Medulla oblongata (tissue), 1 donor: ENCODE measurements at regions not wholly inside any gene's neighbourhood (a gene's known extent, or its start where the extent isn't known, plus 50 kb on each side); places are given as distances from the start of the nearest gene placed in this dataset.

Experiments used
- DNase-seq: peaks from one replicate; pipeline ENCODE4 v3.0.0-alpha.2; 2015; ENCODE audit errors: extremely low spot score

DNA sequence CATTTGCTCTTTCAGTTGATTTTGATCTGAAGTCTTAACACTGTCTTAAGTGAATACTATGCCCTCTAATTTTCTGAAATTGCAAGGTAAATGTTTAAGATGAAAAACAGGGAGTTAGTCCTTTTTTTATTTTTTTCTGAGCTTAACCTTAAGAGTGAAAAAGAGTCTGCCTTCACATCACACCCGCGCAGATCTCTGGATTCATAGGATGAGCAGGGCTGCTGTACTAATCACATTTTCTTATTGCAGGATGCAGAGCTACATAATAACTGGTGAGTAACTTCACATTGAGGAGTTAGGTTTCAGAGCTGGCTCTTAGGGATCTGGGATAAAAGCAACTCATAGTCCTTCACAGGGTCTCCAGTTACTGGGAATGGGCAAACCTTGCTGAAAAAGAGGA lies 188.7 kb upstream of the ATP1B1 start:
- peak; percentile 16 for DNase-seq

DNA sequence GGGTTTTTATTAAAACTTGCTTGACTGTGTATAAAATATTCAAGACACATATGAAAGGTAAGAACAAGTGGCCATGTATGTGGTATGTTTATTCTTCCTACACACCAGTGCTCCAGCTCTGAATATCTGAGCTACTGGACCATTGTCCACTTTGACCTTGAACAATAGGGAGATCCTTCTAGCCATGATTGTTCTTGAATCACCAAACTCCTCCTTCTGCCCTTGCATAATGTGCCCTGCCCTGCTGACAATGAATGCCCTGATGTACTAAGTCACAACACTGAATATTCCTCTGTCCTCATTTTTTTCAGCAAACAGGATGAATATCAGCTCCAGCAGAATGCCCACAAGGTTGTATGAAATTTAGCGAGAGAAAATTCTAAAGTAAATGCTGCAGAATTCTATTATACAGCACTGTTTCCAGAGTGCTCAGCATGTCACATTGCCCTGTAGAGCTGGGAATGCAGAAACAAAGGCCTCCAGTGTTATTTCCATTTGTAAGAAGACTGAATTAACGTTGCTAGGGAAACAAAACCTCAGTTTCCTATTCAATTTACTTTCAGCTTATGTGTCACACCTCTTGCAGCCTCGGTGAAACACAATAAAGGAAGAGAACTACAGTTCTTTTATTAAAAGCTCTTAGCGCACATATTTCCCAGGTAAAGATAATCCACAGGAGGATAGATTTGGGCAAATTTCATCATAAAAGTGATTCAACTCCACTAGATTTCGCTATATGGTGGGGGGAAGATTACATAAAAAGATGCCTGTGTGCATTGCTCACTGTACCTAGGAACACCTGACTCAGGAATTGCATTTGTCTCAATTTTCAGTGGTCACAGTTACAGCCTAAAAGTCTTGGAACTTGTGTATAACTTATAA lies 187.4 kb upstream of the ATP1B1 start:
- peak; percentile 71 for DNase-seq

DNA sequence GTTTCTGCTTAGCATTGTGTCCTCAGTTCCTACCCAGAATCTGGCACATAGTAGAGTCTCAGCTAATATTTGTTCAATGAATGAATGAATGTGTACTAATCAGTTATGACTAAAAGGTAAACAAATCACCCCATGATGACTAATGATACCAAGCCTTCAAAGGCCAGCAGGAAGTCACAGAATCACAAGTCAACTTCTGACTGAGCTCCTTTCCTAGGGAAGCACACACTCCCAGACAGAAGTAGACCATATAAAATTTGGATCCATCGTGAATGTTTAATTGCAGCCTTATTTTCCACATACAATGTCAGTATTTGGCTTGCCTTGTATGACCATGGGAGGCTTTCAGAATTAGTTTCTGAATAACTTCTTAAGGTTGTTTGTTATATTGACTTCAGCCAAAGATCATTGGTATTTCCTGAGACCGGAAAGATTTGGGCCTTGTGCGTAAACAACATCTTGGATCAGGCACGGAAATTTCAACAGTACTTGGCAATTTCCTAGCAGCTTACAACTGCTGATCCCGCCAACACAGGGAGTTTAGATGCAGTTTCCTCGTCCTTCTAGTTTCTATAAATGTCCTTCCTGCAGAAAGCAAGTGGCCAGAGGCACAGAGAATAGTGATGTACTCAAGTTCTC lies 185.9 kb upstream of the ATP1B1 start:
- peak; percentile 50 for DNase-seq

DNA sequence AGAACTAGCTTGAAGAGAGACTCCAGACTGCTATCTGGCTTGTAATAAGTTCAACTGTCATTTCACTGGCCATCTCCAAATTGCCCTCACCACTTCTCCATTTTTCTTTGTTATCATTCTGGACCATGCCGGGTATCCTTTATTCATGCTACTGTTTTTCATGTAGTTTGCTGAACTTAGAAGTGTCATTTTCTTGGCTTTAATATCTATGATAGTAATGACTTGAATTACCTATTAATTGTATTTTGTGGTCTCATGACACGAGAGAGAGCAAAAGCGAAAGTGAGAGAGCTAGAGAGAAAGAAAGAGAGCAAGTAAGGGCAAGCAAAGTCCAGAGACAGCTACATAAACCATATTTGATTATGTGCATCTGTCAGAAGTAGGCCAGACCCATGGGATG lies 184.9 kb upstream of the ATP1B1 start:
- DNase-seq, result no peak

DNA sequence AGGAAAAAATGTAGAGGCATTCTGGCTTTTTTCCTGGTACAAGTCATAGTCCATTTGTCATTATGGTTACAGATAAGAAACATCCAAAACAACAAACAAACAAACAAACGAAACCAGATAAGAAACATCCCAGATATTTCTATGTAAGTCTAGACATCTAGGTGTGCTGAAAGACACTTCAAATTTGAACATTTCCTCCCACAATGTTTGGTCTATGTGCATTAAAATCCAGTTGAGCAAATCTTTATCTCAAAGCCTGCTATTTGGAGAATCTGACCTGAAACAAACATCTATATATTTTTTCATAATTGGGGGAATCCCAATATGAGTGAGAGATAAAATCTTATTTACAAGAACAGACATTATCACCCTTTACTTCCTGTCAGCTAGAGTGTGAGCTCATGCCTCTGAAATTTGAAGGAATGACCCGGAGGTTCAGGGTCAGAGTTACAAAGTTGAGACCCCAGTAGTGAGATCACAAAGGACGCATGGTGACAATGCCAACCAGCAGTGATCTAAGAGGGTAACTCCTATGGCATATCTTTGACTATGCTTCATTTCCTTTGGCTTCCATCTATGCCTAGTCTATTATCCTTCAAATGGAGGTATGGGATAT lies 182.9 kb upstream of the ATP1B1 start:
- DNase-seq, result no peak

DNA sequence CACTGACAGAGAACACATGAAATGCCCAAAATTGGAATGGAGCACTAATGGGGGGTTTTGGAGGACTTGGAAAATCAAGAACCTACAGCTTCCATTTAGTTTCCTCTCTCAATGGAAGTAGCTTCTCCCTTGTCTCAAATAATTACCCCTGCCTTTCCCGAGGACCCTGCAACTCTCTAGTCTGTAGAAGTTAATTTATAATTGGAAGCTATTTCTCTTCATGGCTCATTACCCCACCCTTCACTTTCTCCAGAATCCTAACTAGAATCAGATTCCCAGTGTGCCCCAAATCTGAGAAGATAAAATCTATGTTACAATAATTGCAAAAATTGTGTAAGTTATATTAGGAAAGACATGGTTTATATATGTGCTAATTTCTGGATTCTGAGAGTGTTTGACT lies 181.5 kb upstream of the ATP1B1 start:
- DNase-seq, result no peak

DNA sequence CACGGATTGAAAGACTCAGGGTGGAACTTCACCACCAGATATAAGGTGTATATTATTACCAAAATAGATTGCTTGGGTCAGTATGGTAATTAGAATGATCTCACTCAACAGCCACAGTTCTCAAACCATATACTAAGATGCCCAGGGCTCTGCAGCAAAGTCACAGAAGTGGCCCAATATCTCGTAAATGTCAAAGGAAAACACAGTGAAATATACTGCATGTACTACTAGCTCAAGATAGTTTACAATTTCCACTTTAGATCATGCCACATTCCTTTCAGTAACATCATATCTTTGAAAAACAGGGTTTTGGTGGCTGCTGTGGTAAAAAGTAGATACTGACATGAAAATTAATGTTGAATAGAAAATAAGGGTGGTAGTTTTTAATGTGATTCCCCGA lies 180.3 kb upstream of the ATP1B1 start:
- DNase-seq, result no peak

DNA sequence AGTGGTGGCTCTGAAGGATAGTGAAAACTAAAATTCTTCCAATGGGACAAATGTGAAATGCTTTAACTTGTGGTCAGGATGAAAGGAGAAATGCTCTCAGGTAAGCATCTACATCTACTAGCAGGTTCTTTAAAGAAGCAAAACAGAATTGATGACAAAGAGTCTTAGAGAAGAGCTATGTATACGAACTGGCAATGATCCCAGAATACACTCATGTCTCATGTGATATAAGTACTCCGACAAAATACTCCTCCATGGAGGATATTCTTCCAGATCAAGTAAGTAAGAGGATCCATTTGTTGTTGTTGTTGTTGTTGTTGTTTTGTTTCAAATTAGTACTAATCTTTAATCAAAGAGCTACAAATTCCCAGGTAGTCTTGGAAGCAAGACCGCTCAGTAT lies 174.0 kb upstream of the ATP1B1 start:
- no peak for DNase-seq

DNA sequence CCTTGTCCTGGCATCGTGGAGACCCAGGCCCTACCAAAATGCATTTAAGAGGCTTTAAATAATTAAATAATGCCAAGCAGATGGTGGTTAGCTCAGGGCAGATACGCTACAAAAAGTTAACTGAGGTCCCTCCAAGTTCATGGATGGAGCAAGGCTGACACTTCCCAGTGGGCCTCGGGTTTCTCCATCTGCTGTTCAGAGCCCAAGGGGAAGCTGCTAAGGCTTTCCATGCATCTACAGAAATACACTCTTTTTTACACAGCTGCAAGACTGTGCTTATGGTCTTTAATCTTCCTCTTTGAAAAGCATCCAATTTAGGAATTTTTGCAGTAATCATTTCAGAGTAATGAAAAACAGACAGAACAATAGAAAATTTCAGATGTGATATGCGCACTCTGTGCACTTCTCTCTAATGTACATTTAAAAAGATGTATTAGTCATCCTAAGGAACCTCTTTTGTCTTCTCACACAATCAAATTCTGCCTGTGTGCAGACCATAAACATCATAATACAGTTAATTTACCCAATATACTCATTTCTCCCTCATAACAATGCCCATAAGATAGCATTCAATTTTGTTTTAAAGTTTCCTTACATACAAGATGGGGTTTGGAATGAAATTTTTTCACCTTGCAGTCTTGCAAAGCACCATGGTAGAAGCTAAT lies 173.2 kb upstream of the ATP1B1 start:
- no peak for DNase-seq

DNA sequence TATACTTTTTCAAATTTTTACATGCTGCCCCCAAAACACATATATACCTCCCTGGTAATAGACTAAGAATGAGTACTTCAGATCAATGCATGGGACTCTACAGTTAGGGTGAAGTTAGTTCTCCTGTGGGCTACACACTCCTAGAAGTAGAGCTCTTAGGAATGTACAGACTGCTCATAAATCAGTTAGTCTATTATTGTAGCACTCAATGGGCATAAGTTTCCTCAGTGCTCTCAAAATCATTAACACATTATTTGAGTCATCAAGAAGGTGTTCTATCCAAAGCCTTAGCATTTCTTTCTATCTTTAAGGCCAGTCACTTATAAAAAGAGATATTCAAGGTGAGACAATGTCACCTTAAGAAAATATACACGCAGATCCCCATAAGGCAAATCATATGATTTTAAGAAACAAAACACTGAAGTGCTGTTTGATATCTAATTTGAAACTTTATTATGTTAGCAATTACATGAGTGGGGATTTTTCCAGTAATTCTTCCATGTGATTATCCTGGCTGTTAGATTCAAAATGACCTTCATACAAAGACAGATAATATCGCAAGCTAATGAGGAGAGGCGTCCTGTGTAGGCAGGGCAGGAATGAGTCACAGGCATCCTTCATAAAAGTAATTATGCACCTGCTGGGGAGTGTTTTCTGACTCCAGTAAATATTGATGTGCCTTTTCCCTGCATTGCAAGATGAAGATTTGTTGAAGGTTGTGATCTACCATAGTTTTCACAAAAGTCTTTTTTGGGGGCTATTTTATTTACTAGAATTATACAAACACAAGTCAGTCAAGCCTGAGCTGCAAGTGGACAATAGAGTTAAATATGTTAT lies 167.2 kb upstream of the ATP1B1 start:
- no peak for DNase-seq

DNA sequence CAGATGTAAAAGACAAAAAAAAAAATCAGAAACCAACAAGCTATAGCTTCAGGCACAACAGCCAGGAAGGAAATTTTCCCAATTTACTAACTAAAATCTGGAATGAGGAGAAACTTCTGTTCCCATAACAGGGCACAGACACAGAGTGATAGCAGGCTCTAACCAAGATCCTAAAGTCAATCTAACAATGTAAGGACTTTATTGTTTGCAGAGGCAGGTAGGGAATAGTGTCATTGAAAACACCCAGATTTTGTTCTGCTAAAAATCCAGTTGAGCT lies 166.6 kb upstream of the ATP1B1 start:
- no peak for DNase-seq

DNA sequence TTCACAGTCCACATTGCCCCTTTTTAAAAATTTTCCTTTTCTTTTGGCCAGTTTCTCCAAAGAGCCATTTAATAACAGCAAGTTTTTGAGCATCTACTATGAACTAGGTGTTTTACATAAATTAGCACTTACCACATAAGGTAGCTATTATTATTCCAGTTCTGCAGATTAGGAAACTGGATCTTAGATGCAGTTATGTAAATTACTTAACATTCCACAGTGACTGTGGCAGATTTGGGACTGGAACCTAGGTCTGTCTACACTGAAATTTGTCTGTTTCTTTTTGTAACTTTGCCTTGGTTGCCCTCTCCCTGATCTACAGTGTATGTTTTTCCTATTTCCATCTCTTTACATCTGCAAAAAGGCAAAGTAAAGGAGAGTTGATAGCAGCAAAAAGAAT lies 164.8 kb upstream of the ATP1B1 start:
- no peak for DNase-seq

DNA sequence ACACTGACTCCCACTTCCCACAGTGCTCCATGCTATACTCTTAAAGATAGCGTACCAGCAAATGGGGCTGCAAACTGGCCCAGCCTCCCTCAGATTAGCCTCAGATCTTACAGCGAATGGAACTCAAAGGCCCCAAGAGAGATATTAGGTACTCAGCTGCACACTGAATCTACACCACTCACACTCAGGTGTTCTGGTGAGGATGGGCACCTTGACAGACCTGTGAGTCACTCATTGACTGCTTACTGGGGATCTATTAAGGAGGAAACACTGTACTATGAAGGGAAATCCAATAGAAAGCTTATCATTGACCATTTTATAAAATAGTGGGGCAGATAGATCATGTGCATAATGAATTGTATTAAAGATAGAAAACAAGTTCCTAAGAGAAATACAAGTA lies 164.3 kb upstream of the ATP1B1 start:
- no peak for DNase-seq

DNA sequence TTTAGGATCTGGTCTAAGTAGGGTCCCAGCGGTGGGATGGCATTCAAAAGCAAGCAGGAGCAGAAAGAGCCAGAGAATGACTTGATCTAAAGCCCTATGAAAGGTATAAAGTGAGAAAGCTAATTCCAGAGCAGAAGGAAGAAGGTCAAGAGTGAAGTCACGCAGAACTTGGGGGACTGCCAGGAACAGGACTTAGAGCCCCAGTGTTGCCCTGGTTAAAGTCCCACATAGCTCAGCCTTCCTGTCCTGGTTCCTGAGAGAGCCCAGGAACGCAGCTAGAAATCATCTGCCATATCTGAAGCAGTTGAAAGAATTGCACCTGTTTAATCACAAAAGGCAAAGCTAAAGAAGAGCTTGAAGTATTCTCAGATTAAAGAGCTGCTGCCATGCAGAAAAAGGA lies 160.6 kb upstream of the ATP1B1 start:
- peak; percentile 67 for DNase-seq

DNA sequence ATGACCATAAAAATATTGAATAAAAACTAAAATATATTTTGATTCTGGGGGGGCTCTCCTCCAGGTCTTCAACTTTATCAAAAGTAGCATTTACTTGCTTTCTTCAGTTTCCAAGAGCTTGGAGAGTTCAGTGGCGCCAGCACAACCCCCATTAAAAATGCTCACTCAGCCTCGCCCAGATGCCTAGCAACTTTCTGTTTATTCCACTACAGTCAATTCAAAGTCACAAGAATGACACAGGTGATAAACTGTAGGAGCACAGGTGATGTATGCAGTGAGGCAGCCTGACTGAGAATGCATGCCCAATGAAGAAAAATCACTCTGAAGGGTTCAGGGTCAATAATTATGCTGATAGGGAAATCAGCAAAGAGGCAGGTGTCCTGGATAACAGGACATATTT lies 159.4 kb upstream of the ATP1B1 start:
- no peak for DNase-seq

DNA sequence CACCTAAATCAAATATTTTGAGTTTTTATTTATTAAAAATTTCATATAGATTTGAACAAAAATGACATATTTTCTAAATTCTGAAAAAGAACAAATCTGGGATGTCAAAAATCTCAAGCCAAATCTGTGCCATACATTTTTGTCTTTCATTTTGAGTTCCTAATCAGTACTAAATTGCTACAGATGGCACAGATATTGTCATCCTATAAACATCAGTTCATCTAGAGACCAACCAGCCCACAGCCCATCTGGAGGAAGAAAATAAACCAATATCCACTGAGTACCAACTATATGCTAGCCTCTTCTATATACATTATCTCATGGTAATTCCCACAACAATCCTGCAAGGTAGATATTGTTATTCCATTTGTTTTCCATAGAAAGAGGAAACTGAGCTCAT lies 156.8 kb upstream of the ATP1B1 start:
- no peak for DNase-seq

DNA sequence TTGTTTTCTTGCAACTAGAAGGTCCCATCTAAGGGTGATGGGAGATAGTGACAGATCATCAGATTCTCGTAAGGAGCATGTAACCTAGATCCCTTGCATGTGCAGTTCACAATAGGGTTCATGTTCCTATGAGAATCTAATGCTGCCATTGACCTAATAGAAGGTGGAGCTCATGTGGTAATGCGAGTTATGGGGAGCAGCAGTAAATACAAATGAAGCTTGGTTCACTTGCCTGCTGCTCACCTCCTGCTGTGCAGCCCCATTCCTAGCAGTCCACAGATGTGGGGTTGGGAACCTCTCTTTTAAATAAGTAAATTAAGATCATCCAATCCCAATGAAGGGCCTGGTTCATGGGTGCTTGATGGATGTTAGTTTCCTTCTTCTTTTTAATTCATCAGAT lies 148.7 kb upstream of the ATP1B1 start:
- DNase-seq, result no peak

DNA sequence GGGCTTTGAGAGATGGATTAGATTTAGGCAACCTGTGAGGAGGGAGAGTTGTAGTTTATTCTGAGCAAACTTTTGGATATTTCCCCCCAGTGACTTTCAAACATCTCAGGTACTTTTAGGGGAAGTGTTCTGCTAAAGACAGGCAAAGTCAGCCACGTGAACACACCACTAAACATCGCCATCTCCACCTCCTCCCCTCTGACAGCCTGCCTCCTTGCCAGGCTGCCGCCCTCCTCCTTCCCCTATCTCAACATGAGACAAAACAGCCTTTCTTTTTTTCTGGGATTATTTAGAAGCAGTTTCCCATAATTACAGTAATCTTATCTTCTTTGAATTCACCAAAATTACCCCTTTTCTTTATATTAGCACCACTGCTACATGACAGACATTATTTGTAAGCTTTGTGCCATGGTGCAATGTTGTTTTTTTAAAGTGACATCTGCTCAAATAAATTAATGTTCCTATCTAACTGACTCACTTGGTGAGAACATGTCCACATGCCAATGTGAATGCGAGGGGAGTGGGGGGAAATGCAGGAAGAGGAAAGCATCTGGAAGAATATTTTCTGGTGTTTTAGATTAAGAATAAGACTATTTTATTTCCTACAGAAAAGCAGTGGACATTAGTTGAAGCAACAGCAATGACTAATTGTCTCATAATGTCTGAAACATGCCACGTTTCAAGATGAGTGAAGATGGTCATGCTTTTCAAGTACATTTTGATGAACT lies 147.8 kb upstream of the ATP1B1 start:
- DNase-seq, result no peak

DNA sequence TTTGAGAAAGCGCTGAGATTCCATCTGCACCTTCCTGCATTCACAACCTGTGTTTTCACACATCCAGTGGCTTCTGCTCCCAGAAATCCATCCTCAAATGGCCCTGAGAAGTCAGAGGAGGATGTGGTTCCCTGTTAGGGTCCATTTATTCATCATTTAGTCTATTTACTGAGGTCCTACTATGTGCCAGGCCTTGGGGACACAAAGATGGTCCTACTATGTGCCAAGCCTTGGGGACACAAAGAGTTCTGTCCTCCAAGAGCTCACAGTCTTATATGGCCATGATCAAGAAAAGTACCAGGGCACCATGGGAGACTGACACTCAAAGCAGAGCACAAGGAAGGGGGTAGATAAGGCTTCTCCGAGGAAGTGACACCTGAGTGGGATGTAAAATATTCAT lies 147.1 kb upstream of the ATP1B1 start:
- DNase-seq, result no peak

DNA sequence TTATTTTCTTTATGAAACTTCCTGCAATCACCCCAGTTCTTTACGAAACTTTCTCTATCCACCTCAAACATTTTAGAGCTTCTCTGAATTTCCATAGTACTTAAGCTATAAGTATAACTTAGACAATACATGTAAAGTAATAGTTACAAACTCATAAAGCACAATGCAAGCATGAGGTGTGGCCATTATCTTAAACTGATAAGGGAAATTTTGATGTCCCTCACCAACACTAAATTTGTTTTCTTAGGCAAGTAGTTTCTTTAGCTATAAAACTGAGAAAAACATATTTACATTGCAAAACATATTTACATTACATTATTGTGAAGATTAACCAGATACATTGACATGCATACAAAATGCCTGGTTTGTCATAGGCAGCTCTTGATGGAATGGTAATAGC lies 146.4 kb upstream of the ATP1B1 start:
- no peak for DNase-seq

DNA sequence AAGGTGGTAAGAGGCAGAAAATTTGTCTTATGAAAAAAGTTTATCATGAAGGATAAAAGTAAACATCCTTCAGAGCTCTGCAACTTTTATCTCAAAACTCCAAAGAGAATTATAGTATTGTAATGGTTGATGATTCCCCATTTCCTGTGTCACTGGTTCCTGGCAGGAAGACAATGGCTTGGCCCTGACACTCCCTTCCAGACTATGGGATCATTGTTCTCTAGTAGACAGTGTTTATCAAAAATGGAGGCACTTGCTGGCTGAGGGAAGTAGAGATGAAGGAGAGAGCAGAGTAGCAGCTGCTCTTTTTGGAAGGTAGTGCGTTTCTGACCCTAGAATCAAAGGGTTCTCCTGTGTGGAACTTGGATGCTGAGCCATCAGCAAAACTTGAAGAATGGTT lies 145.9 kb upstream of the ATP1B1 start:
- DNase-seq, result peak; percentile 91
